ENCODE measurements at regions not wholly inside any gene's neighbourhood (a gene's known extent, or its start where the extent isn't known, plus 50 kb on each side); places are given as distances from the start of the nearest gene placed in this dataset.

- Mint-ChIP-seq H3K27ac (no peak overlapping the region), H3K9me3 (peaks cover 0 to 3% of the 10 kb centered on the region in 2 donors), H3K36me3 (no peaks in the 10 kb centered on the region)
- no peak for ATAC-seq
- DNase-seq (ENCODE audit: low spot score in 2 of 2), result no peak
Observed at GRCh38 chr12:77439749-77440148, 374.4 kb upstream of the E2F7 start.

GRCh38 chr12:77438644-77439043 is 373.3 kb upstream of the E2F7 start:
- no peak for DNase-seq (ENCODE audit: low spot score in 2 of 2)
- H3K36me3 Mint-ChIP-seq, result no peaks in the 10 kb centered on the region
- no peak overlapping the region for H3K27ac Mint-ChIP-seq
- no peak for ATAC-seq
- H3K9me3 Mint-ChIP-seq, result peaks cover 0 to 3% of the 10 kb centered on the region in 2 donors

GRCh38 chr12:77437206-77437605 is 371.8 kb upstream of the E2F7 start:
- H3K36me3 Mint-ChIP-seq, result no peaks in the 10 kb centered on the region
- no peak for ATAC-seq

GRCh38 chr12:77435446-77436091 is 370.2 kb upstream of the E2F7 start:
- Mint-ChIP-seq H3K27ac (no peak overlapping the region), H3K36me3 (peaks cover 0 to 6% of the 10 kb centered on the region in 2 donors), H3K9me3 (peaks cover 0 to 9% of the 10 kb centered on the region in 2 donors)
- no peak for DNase-seq (ENCODE audit: low spot score in 2 of 2)
- no peak for ATAC-seq

More at GRCh38 chr12:77437206-77437605, 371.8 kb upstream of the E2F7 start:
- H3K27ac Mint-ChIP-seq, result no peak overlapping the region
- H3K9me3 Mint-ChIP-seq, result peaks cover 0 to 3% of the 10 kb centered on the region in 2 donors
- DNase-seq (ENCODE audit: low spot score in 2 of 2), result no peak

GRCh38 chr12:77433799-77434198 is 368.4 kb upstream of the E2F7 start:
- no peak for ATAC-seq
- peaks cover 0 to 9% of the 10 kb centered on the region in 2 donors for H3K9me3 Mint-ChIP-seq

GRCh38 chr12:77429426-77429825 is 364.1 kb upstream of the E2F7 start:
- DNase-seq (ENCODE audit: low spot score in 2 of 2) (no peak), ATAC-seq (no peak)
- Mint-ChIP-seq H3K9me3 (peaks cover 12 to 13% of the 10 kb centered on the region in 2 donors), H3K36me3 (peaks cover 0 to 17% of the 10 kb centered on the region in 2 donors), H3K27ac (no peak overlapping the region)

More at GRCh38 chr12:77433799-77434198, 368.4 kb upstream of the E2F7 start:
- Mint-ChIP-seq H3K36me3 (peaks cover 0 to 6% of the 10 kb centered on the region in 2 donors), H3K27ac (no peak overlapping the region)
- no peak for DNase-seq (ENCODE audit: low spot score in 2 of 2)

- H3K9me3 Mint-ChIP-seq, result peaks cover 0 to 9% of the 10 kb centered on the region in 2 donors
- H3K36me3 Mint-ChIP-seq, result peaks cover 0 to 5% of the 10 kb centered on the region in 2 donors
- ATAC-seq (no peak), DNase-seq (ENCODE audit: low spot score in 2 of 2) (no peak)
- H3K27ac Mint-ChIP-seq, result no peak overlapping the region
Observed at GRCh38 chr12:77421152-77421551, 355.8 kb upstream of the E2F7 start.

- no peak for DNase-seq (ENCODE audit: low spot score in 2 of 2)
- Mint-ChIP-seq H3K36me3 (no peaks in the 10 kb centered on the region), H3K27ac (no peak overlapping the region), H3K9me3 (no peaks in the 10 kb centered on the region)
- no peak for ATAC-seq
Observed at GRCh38 chr12:77409551-77409950, 344.2 kb upstream of the E2F7 start.

- no peak for DNase-seq (ENCODE audit: low spot score in 2 of 2)
- no peak for ATAC-seq
- Mint-ChIP-seq H3K36me3 (no peaks in the 10 kb centered on the region), H3K9me3 (no peaks in the 10 kb centered on the region), H3K27ac (no peak overlapping the region)
Observed at GRCh38 chr12:77407931-77408330, 342.6 kb upstream of the E2F7 start.

- Mint-ChIP-seq H3K36me3 (no peaks in the 10 kb centered on the region), H3K27ac (no peak overlapping the region), H3K9me3 (no peaks in the 10 kb centered on the region)
- DNase-seq (ENCODE audit: low spot score in 2 of 2) (no peak), ATAC-seq (no peak)
Observed at GRCh38 chr12:77406219-77406905, 341.0 kb upstream of the E2F7 start.

- Mint-ChIP-seq H3K27ac (no peak overlapping the region), H3K9me3 (no peaks in the 10 kb centered on the region), H3K36me3 (no peaks in the 10 kb centered on the region)
- no peak for DNase-seq (ENCODE audit: low spot score in 2 of 2)
- ATAC-seq, result no peak
Observed at GRCh38 chr12:77402716-77403115, 337.3 kb upstream of the E2F7 start.

- DNase-seq (ENCODE audit: low spot score in 2 of 2), result no peak
- H3K9me3 Mint-ChIP-seq, result peaks cover 0 to 3% of the 10 kb centered on the region in 2 donors
- no peak overlapping the region for H3K27ac Mint-ChIP-seq
- no peaks in the 10 kb centered on the region for H3K36me3 Mint-ChIP-seq
- no peak for ATAC-seq
Observed at GRCh38 chr12:77401770-77402081, 336.4 kb upstream of the E2F7 start.

GRCh38 chr12:77401064-77401769 is 335.8 kb upstream of the E2F7 start:
- Mint-ChIP-seq H3K9me3 (peaks cover 0 to 6% of the 10 kb centered on the region in 2 donors), H3K27ac (no peak overlapping the region), H3K36me3 (no peaks in the 10 kb centered on the region)
- no peak for ATAC-seq
- no peak for DNase-seq (ENCODE audit: low spot score in 2 of 2)

GRCh38 chr12:77392467-77393088 is 327.2 kb upstream of the E2F7 start:
- H3K36me3 Mint-ChIP-seq, result no peaks in the 10 kb centered on the region
- peaks cover 9 to 11% of the 10 kb centered on the region in 2 donors for H3K9me3 Mint-ChIP-seq
- H3K27ac Mint-ChIP-seq, result no peak overlapping the region
- ATAC-seq, result no peak
- no peak for DNase-seq (ENCODE audit: low spot score in 2 of 2)

- Mint-ChIP-seq H3K9me3 (peaks cover 3 to 11% of the 10 kb centered on the region in 2 donors), H3K27ac (no peak overlapping the region), H3K36me3 (no peaks in the 10 kb centered on the region)
- ATAC-seq (no peak), DNase-seq (ENCODE audit: low spot score in 2 of 2) (no peak)
Observed at GRCh38 chr12:77388445-77389265, 323.3 kb upstream of the E2F7 start.

GRCh38 chr12:77387671-77388070 is 322.3 kb upstream of the E2F7 start:
- Mint-ChIP-seq H3K9me3 (peaks cover 7 to 11% of the 10 kb centered on the region in 2 donors), H3K27ac (no peak overlapping the region), H3K36me3 (no peaks in the 10 kb centered on the region)
- DNase-seq (ENCODE audit: low spot score in 2 of 2) (no peak), ATAC-seq (no peak)
